SU-DHL-6 (cell line): ENCODE measurements at regions not wholly inside any gene's neighbourhood (a gene's known extent, or its start where the extent isn't known, plus 50 kb on each side); places are given as distances from the start of the nearest gene placed in this dataset.

Experiments used
- H2AFZ ChIP-seq: fragments of 200-600 bp; sonication (generic); 2 replicates; pipeline ENCODE4 v1.6.1; 2014; ENCODE audit warnings: low read depth, mild to moderate bottlenecking, moderate library complexity, mixed read lengths, antibody characterized with exemption, low read length; ENCODE audit not compliant: severe bottlenecking
- H3F3A ChIP-seq: fragments of 200-600 bp; shearing (Covaris generic); 2 replicates; pipeline ENCODE4 v1.6.0; 2016; ENCODE audit warnings: antibody characterized with exemption, mild to moderate bottlenecking; ENCODE audit not compliant: insufficient read depth
- H3K27ac ChIP-seq: fragments of 200-600 bp; sonication (generic); 2 replicates; pipeline ENCODE4 v1.5.1; 2016; ENCODE audit warnings: low read depth, mild to moderate bottlenecking, low read length, moderate library complexity, mixed read lengths
- H3K27me3 ChIP-seq: fragments of 200-600 bp; sonication (generic), shearing (Covaris generic); 2 replicates; pipeline ENCODE4 v1.6.0; 2014; ENCODE audit warnings: mild to moderate bottlenecking, low read length
- H3K36me3 ChIP-seq: fragments of 200-600 bp; sonication (generic); 2 replicates; pipeline ENCODE4 v1.6.1; 2014; ENCODE audit warnings: mild to moderate bottlenecking, low read length, mixed read lengths
- H3K4me2 ChIP-seq: fragments of 300-600, 200-600 bp; shearing (Covaris generic), sonication (generic); 2 replicates; pipeline ENCODE4 v1.6.0; 2014; ENCODE audit warnings: low read length, low read depth, mild to moderate bottlenecking; ENCODE audit not compliant: poor library complexity, severe bottlenecking
- H3K4me3 ChIP-seq: fragments of 200-600 bp; sonication (generic); 2 replicates; pipeline ENCODE4 v1.5.1; 2014; ENCODE audit warnings: antibody characterized with exemption, low read length, mild to moderate bottlenecking, mixed read lengths; ENCODE audit not compliant: insufficient read depth, poor library complexity, severe bottlenecking
- H3K79me2 ChIP-seq: fragments of 200-600 bp; sonication (generic); 2 replicates; pipeline ENCODE4 v1.6.1; 2014; ENCODE audit warnings: mild to moderate bottlenecking, low read length, moderate library complexity; ENCODE audit not compliant: insufficient read depth
- H3K9ac ChIP-seq: fragments of 200-600 bp; sonication (generic); 2 replicates; pipeline ENCODE4 v1.7.0; 2014; ENCODE audit warnings: mild to moderate bottlenecking, low read length
- H3K9me2 ChIP-seq: fragments of 200-600 bp; sonication (generic); replicated peaks from 2 replicates; pipeline ENCODE4 v1.6.1; 2014; ENCODE audit warnings: low read length; ENCODE audit not compliant: insufficient read depth
- H3K9me3 ChIP-seq: fragments of 200-600 bp; sonication (generic); 2 replicates; pipeline ENCODE4 v1.6.1; 2014; ENCODE audit warnings: low read length, mixed read lengths; ENCODE audit not compliant: insufficient read depth
- H4K20me1 ChIP-seq: fragments of 200-600 bp; sonication (generic); 2 replicates; pipeline ENCODE4 v1.6.1; 2014; ENCODE audit warnings: low read depth, mild to moderate bottlenecking, antibody characterized with exemption, low read length, moderate library complexity, mixed read lengths
- CTCF ChIP-seq: fragments of 200-600 bp; sonication (generic); IDR thresholded peaks from one replicate; pipeline ENCODE4 v1.5.1; 2017; ENCODE audit warnings: antibody characterized with exemption, mild to moderate bottlenecking, low read length, moderate library complexity; ENCODE audit not compliant: insufficient read depth, poor library complexity, severe bottlenecking
- EZH2phosphoT487 ChIP-seq: fragments of 200-600 bp; sonication (generic), shearing (Covaris generic); conservative IDR thresholded peaks from 2 replicates; pipeline ENCODE4 v1.6.1; 2018; ENCODE audit warnings: mild to moderate bottlenecking, antibody characterized with exemption, low read length, moderate library complexity, mixed read lengths

GRCh38 chr2:209189893-209190292, 234.0 kb upstream of the MAP2 start:
- TF ChIP-seq EZH2phosphoT487 (no peak), CTCF (no peak)
- Histone ChIP-seq H2AFZ (no peak overlapping the region), H3F3A (no peaks in the 10 kb centered on the region), H4K20me1 (no peaks in the 10 kb centered on the region), H3K9me2 (no peaks in the 10 kb centered on the region), H3K36me3 (no peaks in the 10 kb centered on the region), H3K27ac (no peak overlapping the region), H3K79me2 (no peaks in the 10 kb centered on the region), H3K27me3 (no peaks in the 10 kb centered on the region), H3K9me3 (no peaks in the 10 kb centered on the region), H3K4me2 (no peak overlapping the region), H3K4me3 (no peak overlapping the region), H3K9ac (no peak overlapping the region)

- Histone ChIP-seq H3K9ac (no peak overlapping the region), H3K9me3 (no peaks in the 10 kb centered on the region), H3F3A (no peaks in the 10 kb centered on the region), H3K4me3 (no peak overlapping the region), H3K27me3 (no peaks in the 10 kb centered on the region), H2AFZ (no peak overlapping the region), H4K20me1 (no peaks in the 10 kb centered on the region), H3K4me2 (no peak overlapping the region), H3K36me3 (no peaks in the 10 kb centered on the region), H3K27ac (no peak overlapping the region), H3K79me2 (no peaks in the 10 kb centered on the region), H3K9me2 (no peaks in the 10 kb centered on the region)
- TF ChIP-seq CTCF: no peak
- no peak for TF ChIP-seq EZH2phosphoT487
Observed at GRCh38 chr2:209191139-209191538, 232.7 kb upstream of the MAP2 start.

GRCh38 chr2:209194717-209195116, 229.1 kb upstream of the MAP2 start:
- Histone ChIP-seq H3K36me3 (no peaks in the 10 kb centered on the region), H3F3A (no peaks in the 10 kb centered on the region), H3K27me3 (no peaks in the 10 kb centered on the region), H3K9me2 (no peaks in the 10 kb centered on the region), H3K27ac (no peak overlapping the region), H3K4me3 (no peak overlapping the region), H3K4me2 (no peak overlapping the region), H2AFZ (no peak overlapping the region), H3K79me2 (no peaks in the 10 kb centered on the region), H4K20me1 (no peaks in the 10 kb centered on the region), H3K9me3 (no peaks in the 10 kb centered on the region), H3K9ac (no peak overlapping the region)
- TF ChIP-seq EZH2phosphoT487 (no peak), CTCF (no peak)
